ENCODE measurements at regions not wholly inside any gene's neighbourhood (a gene's known extent, or its start where the extent isn't known, plus 50 kb on each side); places are given as distances from the start of the nearest gene placed in this dataset.

DNA sequence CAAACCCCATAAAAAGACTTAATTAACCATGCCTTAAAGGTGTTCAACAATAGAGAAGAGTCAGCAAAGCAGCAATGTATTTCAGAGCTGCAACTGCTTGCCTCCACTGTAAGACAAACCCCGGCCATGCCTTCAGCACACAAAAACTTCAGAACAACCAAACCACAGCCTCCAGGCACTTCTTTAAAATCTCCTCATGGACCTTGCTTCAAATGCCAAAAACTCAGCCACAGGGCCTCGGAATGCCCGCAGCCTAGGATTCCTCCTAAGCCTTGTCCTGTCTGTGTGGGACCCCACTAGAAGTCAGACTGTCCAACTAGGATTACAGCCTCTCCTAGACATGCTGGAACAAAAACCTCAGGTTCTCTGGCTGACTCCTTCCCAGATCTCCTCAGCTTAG lies 208.1 kb upstream of the DUSP10 start:
- intact Hi-C loops (cut with DNase I), result no loop called here
- TF ChIP-seq, protein P1, sequence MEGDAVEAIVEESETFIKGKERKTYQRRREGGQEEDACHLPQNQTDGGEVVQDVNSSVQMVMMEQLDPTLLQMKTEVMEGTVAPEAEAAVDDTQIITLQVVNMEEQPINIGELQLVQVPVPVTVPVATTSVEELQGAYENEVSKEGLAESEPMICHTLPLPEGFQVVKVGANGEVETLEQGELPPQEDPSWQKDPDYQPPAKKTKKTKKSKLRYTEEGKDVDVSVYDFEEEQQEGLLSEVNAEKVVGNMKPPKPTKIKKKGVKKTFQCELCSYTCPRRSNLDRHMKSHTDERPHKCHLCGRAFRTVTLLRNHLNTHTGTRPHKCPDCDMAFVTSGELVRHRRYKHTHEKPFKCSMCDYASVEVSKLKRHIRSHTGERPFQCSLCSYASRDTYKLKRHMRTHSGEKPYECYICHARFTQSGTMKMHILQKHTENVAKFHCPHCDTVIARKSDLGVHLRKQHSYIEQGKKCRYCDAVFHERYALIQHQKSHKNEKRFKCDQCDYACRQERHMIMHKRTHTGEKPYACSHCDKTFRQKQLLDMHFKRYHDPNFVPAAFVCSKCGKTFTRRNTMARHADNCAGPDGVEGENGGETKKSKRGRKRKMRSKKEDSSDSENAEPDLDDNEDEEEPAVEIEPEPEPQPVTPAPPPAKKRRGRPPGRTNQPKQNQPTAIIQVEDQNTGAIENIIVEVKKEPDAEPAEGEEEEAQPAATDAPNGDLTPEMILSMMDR (IDR thresholded peaks at IDR 0.05), result no peak
- DNase-seq, result no peak

DNA sequence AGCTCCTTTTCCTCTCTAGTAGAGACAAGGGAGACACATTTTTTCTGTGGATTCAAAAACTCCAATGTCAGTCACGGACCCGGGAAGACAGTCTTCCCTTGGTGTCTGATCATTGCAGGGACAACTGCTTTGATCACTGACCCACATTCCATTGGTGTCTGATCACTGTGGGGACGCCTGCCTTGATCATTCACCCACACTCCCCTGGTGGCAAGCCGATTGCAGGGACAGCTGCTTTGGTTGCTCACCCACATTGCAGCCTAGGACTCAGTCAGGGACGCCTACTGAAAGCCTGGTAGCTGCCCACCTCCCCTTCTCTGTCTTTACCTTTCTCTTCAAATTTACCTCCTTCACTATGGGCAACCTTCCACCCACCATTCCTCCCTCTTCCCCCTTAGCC lies 206.6 kb upstream of the DUSP10 start:
- intact Hi-C loops (cut with DNase I), result no loop called here
- H3K36me3 ChIP-seq, result no peaks in the 10 kb centered on the region
- H3K27me3 ChIP-seq, result no peaks in the 10 kb centered on the region
- H3K27ac ChIP-seq, result no peak overlapping the region
- H3K9me3 ChIP-seq, result no peaks in the 10 kb centered on the region
- TF ChIP-seq, protein P1 (IDR thresholded peaks at IDR 0.05), result no peak
- H3K9ac ChIP-seq (ENCODE audit: low read depth in 2 of 2, low read length in 2 of 2), result no peak overlapping the region
- no peak overlapping the region for H3K4me3 ChIP-seq
- H3K4me1 ChIP-seq, result no peaks in the 10 kb centered on the region
- DNase-seq, result no peak

More for the DNA sequence above, 208.1 kb upstream of the DUSP10 start:
- Histone ChIP-seq H3K27me3 (no peaks in the 10 kb centered on the region), H3K4me3 (no peak overlapping the region), H3K36me3 (no peaks in the 10 kb centered on the region), H3K27ac (no peak overlapping the region), H3K4me1 (no peaks in the 10 kb centered on the region), H3K9ac (ENCODE audit: low read depth in 2 of 2, low read length in 2 of 2) (no peak overlapping the region), H3K9me3 (no peaks in the 10 kb centered on the region)

DNA sequence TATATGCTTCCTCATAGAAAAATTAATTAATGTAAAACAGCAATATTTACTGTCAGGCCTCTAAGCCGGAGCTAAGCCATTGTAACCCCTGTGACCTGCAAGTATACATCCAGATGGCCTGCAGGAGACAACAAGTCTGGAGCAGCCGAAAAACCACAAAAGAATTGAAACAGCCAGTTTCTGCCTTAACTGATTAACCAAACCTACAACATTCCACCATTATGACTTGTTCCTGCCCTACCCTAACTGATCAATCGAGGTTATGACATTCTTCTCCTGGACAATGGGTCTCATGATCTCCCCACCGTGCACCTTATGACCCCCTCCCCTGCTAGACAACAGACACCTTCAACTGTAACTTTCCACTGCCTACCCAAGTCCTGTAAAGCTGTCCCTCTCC lies 205.8 kb upstream of the DUSP10 start:
- H3K4me3 ChIP-seq, result no peak overlapping the region
- H3K27me3 ChIP-seq, result no peaks in the 10 kb centered on the region
- no peaks in the 10 kb centered on the region for H3K9me3 ChIP-seq
- no peaks in the 10 kb centered on the region for H3K36me3 ChIP-seq
- H3K4me1 ChIP-seq, result no peaks in the 10 kb centered on the region
- intact Hi-C loops (cut with DNase I), result no loop called here
- no peak for DNase-seq
- TF ChIP-seq, protein P1 (IDR thresholded peaks at IDR 0.05), result no peak
- no peak overlapping the region for H3K27ac ChIP-seq
- no peak overlapping the region for H3K9ac ChIP-seq (ENCODE audit: low read depth in 2 of 2, low read length in 2 of 2)

DNA sequence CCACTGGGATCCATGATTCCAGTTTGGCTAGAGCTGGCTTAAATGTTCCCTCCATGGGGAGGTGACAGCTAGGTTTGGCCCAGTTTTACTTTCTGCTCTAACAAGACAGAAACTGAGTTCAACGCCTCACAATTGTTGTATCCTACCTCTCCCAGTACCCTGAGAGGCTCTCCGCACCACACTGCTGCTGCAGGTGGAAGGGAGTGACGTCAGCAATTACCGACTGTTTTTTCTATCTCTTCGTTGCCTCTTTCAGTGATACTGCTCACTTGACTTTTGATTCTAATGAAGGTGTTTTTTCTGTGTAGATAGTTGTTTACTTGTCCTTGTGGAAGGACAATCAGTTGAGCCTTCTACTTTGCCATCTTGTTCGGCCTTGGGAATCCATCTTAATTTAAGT lies 204.9 kb upstream of the DUSP10 start:
- H3K27ac ChIP-seq, result no peak overlapping the region
- H3K4me1 ChIP-seq, result no peaks in the 10 kb centered on the region
- H3K9ac ChIP-seq (ENCODE audit: low read depth in 2 of 2, low read length in 2 of 2), result no peak overlapping the region
- TF ChIP-seq, protein P1 (IDR thresholded peaks at IDR 0.05), result no peak
- no peaks in the 10 kb centered on the region for H3K36me3 ChIP-seq
- H3K27me3 ChIP-seq, result no peaks in the 10 kb centered on the region
- intact Hi-C loops (cut with DNase I), result no loop called here
- no peak overlapping the region for H3K4me3 ChIP-seq
- DNase-seq, result no peak
- H3K9me3 ChIP-seq, result no peaks in the 10 kb centered on the region

DNA sequence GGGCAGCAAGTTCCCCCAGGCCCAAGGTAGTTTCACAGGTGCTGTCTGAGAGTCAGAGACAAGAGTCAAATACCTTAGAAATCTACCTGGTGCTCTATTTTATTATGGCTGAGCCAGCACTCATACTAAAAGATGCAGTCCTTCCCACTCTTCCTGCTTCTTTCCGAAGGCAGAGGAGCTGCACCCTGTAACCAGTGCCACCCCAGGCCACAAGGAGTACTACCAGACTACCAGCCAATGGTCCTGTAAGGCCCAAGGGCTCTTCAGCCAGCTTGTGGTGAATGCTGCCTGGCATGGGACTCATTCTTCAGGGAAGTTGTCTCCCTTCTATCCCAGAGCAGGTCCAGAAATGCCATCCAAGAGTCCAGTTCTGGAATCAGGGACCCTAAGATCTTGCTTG lies 203.8 kb upstream of the DUSP10 start:
- H3K4me1 ChIP-seq, result no peaks in the 10 kb centered on the region
- TF ChIP-seq, protein P1 (IDR thresholded peaks at IDR 0.05), result no peak
- no peak overlapping the region for H3K9ac ChIP-seq (ENCODE audit: low read depth in 2 of 2, low read length in 2 of 2)
- H3K36me3 ChIP-seq, result no peaks in the 10 kb centered on the region
- H3K4me3 ChIP-seq, result no peak overlapping the region
- intact Hi-C loops (cut with DNase I), result no loop called here
- no peaks in the 10 kb centered on the region for H3K27me3 ChIP-seq
- H3K9me3 ChIP-seq, result no peaks in the 10 kb centered on the region
- no peak for DNase-seq
- H3K27ac ChIP-seq, result no peak overlapping the region
